Occipital lobe (tissue), 1 donor: ENCODE measurements at regions not wholly inside any gene's neighbourhood (a gene's known extent, or its start where the extent isn't known, plus 50 kb on each side); places are given as distances from the start of the nearest gene placed in this dataset. TPM values are rescaled to one million over a fixed set of nuclear protein-coding genes. Genes with fewer than 3 reads are reported as not detected.

Experiments used
- small RNA-seq: library from RNA; depleted of rRNA; stranded (forward); fragments of <200 nt; gene quantifications from one replicate; pipeline ENCODE3, GENCODE V24; 2014

Small RNA genes lying in the stretch of these regions (small RNA-seq; reads per million reads assigned to genes)
- not detected for gene RNU6-1087P
